ENCODE measurements at regions not wholly inside any gene's neighbourhood (a gene's known extent, or its start where the extent isn't known, plus 50 kb on each side); places are given as distances from the start of the nearest gene placed in this dataset.
A peak's percentile ranks its signal among the peaks of the same experiment; 100 is the strongest.

- DNase-seq, result no peak
These were observed 52.5 kb downstream of the EPRS1 start for GRCh38 chr1:219993554-219994433.

GRCh38 chr1:219991919-219992318 is 54.4 kb downstream of the EPRS1 start:
- no peak for DNase-seq

GRCh38 chr1:219991511-219991810 is 54.8 kb downstream of the EPRS1 start:
- peak; percentile 49 for DNase-seq

- DNase-seq, result peak; percentile 78
These were observed 55.4 kb downstream of the EPRS1 start for GRCh38 chr1:219990782-219991510.

- no peak for DNase-seq
These were observed 56.5 kb downstream of the EPRS1 start for GRCh38 chr1:219989766-219990165.

GRCh38 chr1:219988818-219989217 is 57.5 kb downstream of the EPRS1 start:
- no peak for DNase-seq

GRCh38 chr1:219988387-219988786 is 57.9 kb downstream of the EPRS1 start:
- DNase-seq, result no peak

GRCh38 chr1:219987325-219987724 is 59.0 kb upstream of the SLC30A10 start:
- no peak for DNase-seq

- DNase-seq, result no peak
These were observed 56.8 kb upstream of the SLC30A10 start for GRCh38 chr1:219985169-219985568.
